Hypothalamus (tissue), 51 donors: ENCODE measurements at regions not wholly inside any gene's neighbourhood (a gene's known extent, or its start where the extent isn't known, plus 50 kb on each side); places are given as distances from the start of the nearest gene placed in this dataset.

ENCODE experiments used
- DNase-seq, 51 donors: peaks; one replicate each; lab custom pipeline; 2025; lab: John Stamatoyannopoulos, UW

GRCh38 chr1:21347072-21347581, 56.9 kb upstream of the ECE1 start:
- DNase-seq = no peak

DNA sequence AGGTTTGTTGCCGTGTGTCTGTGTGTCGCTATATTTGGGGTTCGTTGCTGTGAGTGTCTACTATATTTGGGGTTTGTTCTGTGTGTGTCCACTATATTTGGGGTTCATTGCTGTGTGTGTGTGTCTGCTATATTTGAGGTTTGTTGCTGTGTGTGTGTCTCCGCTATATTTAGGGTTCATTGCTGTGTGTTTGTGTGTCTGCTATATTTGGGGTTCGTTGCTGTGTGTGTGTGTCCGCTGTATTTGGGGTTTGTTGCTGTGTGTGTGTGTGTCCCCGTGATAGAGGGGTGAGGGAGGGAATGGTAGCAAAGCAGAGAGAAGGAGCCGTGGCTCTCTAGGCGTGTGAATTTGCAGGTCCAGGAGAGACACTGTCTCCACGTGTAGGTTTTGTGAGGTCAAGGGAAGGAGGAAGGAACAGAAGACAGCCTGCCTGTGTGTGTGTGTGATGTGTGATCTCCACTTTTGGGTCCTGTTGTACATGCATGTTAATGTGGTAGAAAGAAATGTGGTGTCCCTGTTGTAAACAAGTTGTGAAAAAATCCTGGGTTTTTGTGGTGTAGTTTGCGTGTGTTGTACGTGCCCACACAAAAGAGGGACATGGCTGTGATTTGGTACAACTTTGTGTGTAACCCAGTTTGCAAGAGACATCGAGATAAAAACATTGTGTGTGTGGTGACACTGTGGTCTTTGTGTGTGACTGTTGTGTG, 56.3 kb upstream of the ECE1 start:
- no peak for DNase-seq

- peak in 5 of 51 donors; percentile 31 to 69 (median 48) for DNase-seq
Observed at GRCh38 chr1:21344750-21345443, 54.6 kb upstream of the ECE1 start.

GRCh38 chr1:21344098-21344749, 54.0 kb upstream of the ECE1 start:
- DNase-seq = peak in 9 of 51 donors; percentile 30 to 69 (median 38)

DNA sequence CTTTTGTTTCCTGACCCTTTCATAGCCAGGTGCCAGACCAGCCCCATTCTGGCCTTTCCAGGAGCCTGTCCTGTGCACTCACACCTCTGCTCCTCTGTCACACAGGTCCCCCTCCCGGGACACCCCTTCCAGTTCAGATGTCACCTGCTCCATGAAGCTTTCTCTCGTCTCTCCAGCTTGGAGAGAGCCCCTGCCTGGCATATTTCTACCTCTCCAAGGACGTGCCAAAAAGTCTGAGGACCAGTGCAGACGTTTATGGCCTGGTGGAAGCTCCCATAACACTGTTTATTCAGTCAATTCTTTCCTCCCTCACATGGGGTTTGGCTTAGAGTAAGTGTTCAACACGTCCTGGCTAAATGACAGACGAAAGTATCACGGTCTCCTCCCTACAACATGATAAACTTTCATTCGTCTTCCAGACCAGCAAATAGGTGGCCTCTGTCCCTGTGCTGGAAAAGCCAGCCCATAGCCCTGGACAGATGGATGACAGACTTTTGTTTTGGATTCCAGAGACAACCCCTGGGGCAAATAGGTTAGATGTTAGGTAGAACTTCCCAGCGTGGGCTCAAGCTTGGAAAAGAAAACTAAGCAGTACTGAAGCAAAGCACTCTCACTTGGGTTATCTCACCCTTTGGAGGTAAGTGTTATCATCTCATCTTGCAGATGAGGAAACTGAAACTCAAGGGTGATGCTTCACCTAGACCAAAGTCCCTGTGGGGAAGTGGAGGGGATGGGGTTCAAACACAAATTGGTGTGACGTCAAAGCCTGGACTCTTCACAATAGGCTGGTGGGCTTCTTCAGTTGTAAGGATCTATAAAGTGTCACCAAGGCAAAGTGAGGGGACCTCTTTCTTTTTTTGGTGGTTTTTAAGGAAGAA, 52.9 kb upstream of the ECE1 start:
- DNase-seq = no peak

DNA sequence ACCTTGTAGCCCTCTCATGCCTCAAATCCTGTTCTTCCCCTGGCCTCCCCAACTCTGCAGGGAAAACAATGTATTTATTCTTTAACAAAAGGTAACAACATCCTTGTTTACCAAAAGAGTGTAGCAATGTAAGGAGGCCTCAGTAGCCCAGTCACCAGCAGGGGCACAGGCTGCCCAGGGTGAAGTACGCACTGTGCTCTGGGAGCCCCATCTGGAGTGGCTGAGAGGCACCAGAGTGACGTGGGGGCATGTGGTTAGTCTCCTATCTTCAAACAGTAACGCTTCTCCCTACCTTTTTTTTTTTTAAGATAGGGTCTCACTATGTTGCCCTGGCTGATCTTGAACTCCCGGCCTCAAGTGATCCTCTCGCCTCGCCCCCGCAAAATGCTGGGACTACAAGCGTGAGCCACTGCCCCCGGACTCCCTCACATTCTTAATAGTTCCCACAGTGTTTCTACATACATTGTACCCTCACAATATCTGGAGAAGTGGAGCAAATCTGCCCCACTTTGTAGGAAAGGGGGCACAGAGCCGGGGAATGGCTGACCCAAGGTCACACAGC, 51.3 kb upstream of the ECE1 start:
- peak in 1 of 51 donors; percentile 23 for DNase-seq

- DNase-seq = no peak
Observed at GRCh38 chr1:21341022-21341421, 50.8 kb upstream of the ECE1 start.

GRCh38 chr1:21340230-21340945, 50.1 kb upstream of the ECE1 start:
- DNase-seq = no peak
